B cell (primary cell): ENCODE measurements at regions not wholly inside any gene's neighbourhood (a gene's known extent, or its start where the extent isn't known, plus 50 kb on each side); places are given as distances from the start of the nearest gene placed in this dataset.

ENCODE experiments used
- CTCF ChIP-seq: fragments of 200-600 bp; IDR thresholded peaks from one replicate; pipeline ENCODE4 v1.8.0; 2022; ENCODE audit warnings: antibody characterized with exemption, mild to moderate bottlenecking
- EZH2 ChIP-seq: IDR thresholded peaks from 2 replicates; pipeline ENCODE4 v1.6.1; 2012; ENCODE audit warnings: borderline replicate concordance, low read depth, mild to moderate bottlenecking, moderate library complexity, low read length; ENCODE audit not compliant: insufficient read depth, poor library complexity, severe bottlenecking

- TF ChIP-seq EZH2 = no peak
- TF ChIP-seq CTCF = no peak
Observed at GRCh38 chr11:38448284-38448683, 1850.2 kb upstream of the RAG2 start.
